ENCODE measurements at regions not wholly inside any gene's neighbourhood (a gene's known extent, or its start where the extent isn't known, plus 50 kb on each side); places are given as distances from the start of the nearest gene placed in this dataset.

DNA sequence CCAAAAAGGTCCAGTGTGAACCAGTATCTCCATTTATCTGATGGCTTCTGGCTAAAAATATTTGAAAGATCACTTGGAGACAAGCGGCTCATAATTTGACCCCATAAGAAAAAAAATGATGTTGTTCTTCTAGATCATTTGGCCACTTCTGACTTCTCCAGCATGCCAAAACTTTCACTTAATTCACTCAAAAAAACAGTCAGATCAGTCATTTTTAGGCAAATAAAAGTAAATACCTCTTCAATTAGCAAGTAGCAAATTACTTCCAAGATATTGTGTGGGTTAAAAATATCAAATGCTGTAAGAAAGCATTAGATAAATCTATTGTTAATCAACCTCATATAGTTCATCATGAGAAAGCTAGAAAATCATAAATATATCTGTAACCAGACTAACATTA lies 106.0 kb downstream of the ZC3H11B start:
- intact Hi-C loops (cut with DNase I) = no loop called here
- Histone ChIP-seq H3K27ac (peak overlapping the region in 2 of 10 donors; percentile 30 to 31), H3K27me3 (no peaks in the 10 kb centered on the region), H3K9me3 (peaks cover 0 to under 1% (median 0%) of the 10 kb centered on the region in 11 donors), H3K4me1 (peaks cover 0 to 6% (median 0%) of the 10 kb centered on the region in 9 donors), H3K4me3 (no peak overlapping the region), H3K36me3 (no peaks in the 10 kb centered on the region)
- WGBS, 2 donors = 70 to 78% methylated on average over 1 of the region's 1 CpG
- TF ChIP-seq, protein P1, sequence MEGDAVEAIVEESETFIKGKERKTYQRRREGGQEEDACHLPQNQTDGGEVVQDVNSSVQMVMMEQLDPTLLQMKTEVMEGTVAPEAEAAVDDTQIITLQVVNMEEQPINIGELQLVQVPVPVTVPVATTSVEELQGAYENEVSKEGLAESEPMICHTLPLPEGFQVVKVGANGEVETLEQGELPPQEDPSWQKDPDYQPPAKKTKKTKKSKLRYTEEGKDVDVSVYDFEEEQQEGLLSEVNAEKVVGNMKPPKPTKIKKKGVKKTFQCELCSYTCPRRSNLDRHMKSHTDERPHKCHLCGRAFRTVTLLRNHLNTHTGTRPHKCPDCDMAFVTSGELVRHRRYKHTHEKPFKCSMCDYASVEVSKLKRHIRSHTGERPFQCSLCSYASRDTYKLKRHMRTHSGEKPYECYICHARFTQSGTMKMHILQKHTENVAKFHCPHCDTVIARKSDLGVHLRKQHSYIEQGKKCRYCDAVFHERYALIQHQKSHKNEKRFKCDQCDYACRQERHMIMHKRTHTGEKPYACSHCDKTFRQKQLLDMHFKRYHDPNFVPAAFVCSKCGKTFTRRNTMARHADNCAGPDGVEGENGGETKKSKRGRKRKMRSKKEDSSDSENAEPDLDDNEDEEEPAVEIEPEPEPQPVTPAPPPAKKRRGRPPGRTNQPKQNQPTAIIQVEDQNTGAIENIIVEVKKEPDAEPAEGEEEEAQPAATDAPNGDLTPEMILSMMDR (IDR thresholded peaks at IDR 0.05) = no peak
- ATAC-seq (no peak), DNase-seq (no peak)

DNA sequence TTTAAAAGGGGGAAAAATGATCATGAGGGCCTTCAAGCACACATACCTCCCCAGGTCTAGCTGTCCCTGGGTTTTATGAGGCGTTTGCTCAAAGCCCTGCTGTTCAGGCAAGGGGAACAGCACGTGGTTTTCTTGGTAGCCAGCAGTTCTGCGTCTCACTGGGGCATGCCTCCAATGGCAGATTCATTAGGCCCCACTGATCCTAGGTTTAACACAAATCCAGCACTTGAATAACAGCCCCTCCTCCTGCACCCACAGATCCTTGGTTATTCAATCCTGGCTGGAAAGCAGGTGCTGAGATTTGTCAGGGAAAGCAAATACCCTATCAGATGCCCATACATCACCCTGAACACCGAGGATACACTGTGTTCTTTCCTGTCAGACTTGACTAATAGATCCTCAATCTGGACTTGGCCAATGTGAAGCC lies 106.4 kb downstream of the ZC3H11B start:
- DNase-seq (no peak), ATAC-seq (no peak)
- WGBS, 2 donors = 48 to 74% methylated on average over 4 of the region's 4 CpGs
- Histone ChIP-seq H3K27me3 (no peaks in the 10 kb centered on the region), H3K9me3 (no peaks in the 10 kb centered on the region), H3K4me1 (peaks cover 0 to 6% (median 0%) of the 10 kb centered on the region in 9 donors), H3K36me3 (no peaks in the 10 kb centered on the region), H3K27ac (peak overlapping the region in 1 of 10 donors; percentile 31), H3K4me3 (no peak overlapping the region)
- TF ChIP-seq, protein P1 (IDR thresholded peaks at IDR 0.05) = no peak
- intact Hi-C loops (cut with DNase I) = no loop called here

DNA sequence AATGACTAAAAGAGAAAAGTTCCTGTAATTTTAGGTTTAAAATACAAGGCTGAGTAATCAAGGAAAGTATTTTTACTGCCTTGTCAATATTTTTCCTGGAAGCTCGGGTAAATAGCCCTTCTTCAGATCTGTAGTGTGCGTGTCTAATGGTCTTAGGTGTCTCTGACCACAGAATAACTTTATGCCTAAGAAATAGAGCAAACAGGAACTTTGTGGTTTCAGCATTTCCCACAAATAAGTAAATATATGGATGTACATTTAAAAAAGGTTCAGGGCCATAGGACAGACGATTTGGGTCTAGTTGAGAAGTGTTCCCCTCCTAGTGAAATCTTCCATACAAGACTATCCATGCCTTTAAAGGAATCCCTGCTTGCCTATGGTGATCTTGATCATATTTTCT lies 107.0 kb downstream of the ZC3H11B start:
- intact Hi-C loops (cut with DNase I) = no loop called here
- Histone ChIP-seq H3K4me3 (no peak overlapping the region), H3K4me1 (peaks cover 0 to 6% (median 0%) of the 10 kb centered on the region in 9 donors), H3K36me3 (no peaks in the 10 kb centered on the region), H3K9me3 (no peaks in the 10 kb centered on the region), H3K27me3 (no peaks in the 10 kb centered on the region), H3K27ac (no peak overlapping the region)
- no peak for DNase-seq
- TF ChIP-seq, protein P1 (IDR thresholded peaks at IDR 0.05) = no peak
- ATAC-seq = no peak
- 74 to 84% methylated on average over 3 of the region's 3 CpGs for WGBS, 2 donors

DNA sequence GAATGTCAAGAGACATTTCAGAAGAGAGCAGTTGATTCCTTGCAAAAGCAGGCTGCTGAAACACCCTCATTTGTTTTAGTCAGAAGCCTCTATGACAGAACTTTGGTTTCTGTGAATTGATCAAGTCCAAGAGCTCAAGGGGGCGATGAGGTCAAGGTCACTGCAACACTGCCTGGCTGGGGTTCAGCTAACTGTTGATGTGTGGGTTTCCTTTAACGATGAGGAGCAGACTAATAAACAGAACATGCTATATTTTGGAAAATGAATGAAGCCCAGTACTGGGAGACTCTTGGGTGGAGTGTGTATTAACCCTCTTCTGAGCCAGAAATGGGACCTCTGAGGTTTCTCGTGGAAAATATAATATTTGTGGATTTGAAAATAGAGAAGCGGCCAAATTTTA lies 109.3 kb downstream of the ZC3H11B start:
- Histone ChIP-seq H3K27ac (no peak overlapping the region), H3K4me3 (no peak overlapping the region), H3K9me3 (no peaks in the 10 kb centered on the region), H3K4me1 (peaks cover 0 to 7% (median 0%) of the 10 kb centered on the region in 9 donors), H3K36me3 (no peaks in the 10 kb centered on the region), H3K27me3 (no peaks in the 10 kb centered on the region)
- no peak for ATAC-seq
- TF ChIP-seq, protein P1 (IDR thresholded peaks at IDR 0.05) = no peak
- no peak for DNase-seq
- intact Hi-C loops (cut with DNase I) = no loop called here
- WGBS, 2 donors = 77 to 85% methylated on average over 4 of the region's 4 CpGs
